SJSA1 (cell line): ENCODE measurements at regions not wholly inside any gene's neighbourhood (a gene's known extent, or its start where the extent isn't known, plus 50 kb on each side); places are given as distances from the start of the nearest gene placed in this dataset.
"Not testable (repeated sequence)": the region's sequence is repeated elsewhere in the genome, so short reads cannot be mapped to it uniquely, and the experiment has no call there.

ENCODE experiments used
- DNase-seq, 2 experiments: peaks; one replicate each; pipeline ENCODE4 v3.0.0-alpha.2; 2015 to 2020; ENCODE audit warnings: low spot score in 2 of 2, low read depth in 1 of 2
- H3K27ac ChIP-seq: fragments of 250-450 bp; sonication (Bioruptor Pico); 2 replicates; pipeline ENCODE4 v1.5.1; 2020; ENCODE audit warnings: mild to moderate bottlenecking, moderate library complexity
- H3K27me3 ChIP-seq: fragments of 250-450 bp; sonication (Bioruptor Pico); replicated peaks from 2 replicates; pipeline ENCODE4 v1.5.1; 2020; ENCODE audit warnings: mild to moderate bottlenecking, moderate library complexity
- H3K36me3 ChIP-seq: fragments of 250-450 bp; sonication (Bioruptor Pico); 2 replicates; pipeline ENCODE4 v1.5.1; 2020; ENCODE audit warnings: mild to moderate bottlenecking
- H3K4me1 ChIP-seq: fragments of 250-450 bp; sonication (Bioruptor Pico); replicated peaks from 2 replicates; pipeline ENCODE4 v1.6.1; 2021; ENCODE audit warnings: mild to moderate bottlenecking
- H3K4me3 ChIP-seq: fragments of 250-450 bp; sonication (Bioruptor Pico); 2 replicates; pipeline ENCODE4 v1.5.1; 2020; ENCODE audit warnings: mild to moderate bottlenecking
- H3K9me3 ChIP-seq: fragments of 250-450 bp; sonication (Bioruptor Pico); replicated peaks from 2 replicates; pipeline ENCODE4 v1.5.1; 2020; ENCODE audit warnings: mild to moderate bottlenecking

GRCh38 chr14:48665077-48665784, 920.9 kb downstream of the RPS29 start:
- Histone ChIP-seq H3K9me3 (no peaks in the 10 kb centered on the region), H3K4me1 (no peaks in the 10 kb centered on the region), H3K4me3 (no peak overlapping the region), H3K27me3 (no peaks in the 10 kb centered on the region), H3K27ac (no peak overlapping the region), H3K36me3 (no peaks in the 10 kb centered on the region)
- no peak for DNase-seq

- Histone ChIP-seq H3K9me3 (no peaks in the 10 kb centered on the region), H3K4me3 (no peak overlapping the region), H3K27me3 (no peaks in the 10 kb centered on the region), H3K36me3 (no peaks in the 10 kb centered on the region), H3K27ac (no peak overlapping the region), H3K4me1 (no peaks in the 10 kb centered on the region)
- DNase-seq: no peak
These were observed 942.9 kb downstream of the RPS29 start for GRCh38 chr14:48643241-48643640.

GRCh38 chr14:48628870-48629269, 953.5 kb upstream of the MDGA2 start:
- no peaks in the 10 kb centered on the region for H3K36me3 ChIP-seq
- no peak overlapping the region for H3K27ac ChIP-seq
- no peak for DNase-seq
- H3K4me3 ChIP-seq: no peak overlapping the region
- H3K27me3 ChIP-seq: no peaks in the 10 kb centered on the region
- no peaks in the 10 kb centered on the region for H3K4me1 ChIP-seq
- no peaks in the 10 kb centered on the region for H3K9me3 ChIP-seq

- Histone ChIP-seq H3K27ac (no peak overlapping the region), H3K4me1 (no peaks in the 10 kb centered on the region)
- DNase-seq: no peak
These were observed 947.6 kb upstream of the MDGA2 start for GRCh38 chr14:48622980-48623379.

GRCh38 chr14:48618057-48618456, 942.7 kb upstream of the MDGA2 start:
- Histone ChIP-seq H3K36me3 (no peaks in the 10 kb centered on the region), H3K27me3 (no peaks in the 10 kb centered on the region), H3K4me3 (no peak overlapping the region), H3K27ac (no peak overlapping the region), H3K4me1 (no peaks in the 10 kb centered on the region), H3K9me3 (no peaks in the 10 kb centered on the region)
- no peak for DNase-seq

More at GRCh38 chr14:48622980-48623379, 947.6 kb upstream of the MDGA2 start:
- Histone ChIP-seq H3K4me3 (no peak overlapping the region), H3K27me3 (no peaks in the 10 kb centered on the region), H3K36me3 (no peaks in the 10 kb centered on the region), H3K9me3 (no peaks in the 10 kb centered on the region)

GRCh38 chr14:48616931-48617330, 941.5 kb upstream of the MDGA2 start:
- no peak overlapping the region for H3K27ac ChIP-seq
- DNase-seq: no peak
- no peak overlapping the region for H3K4me3 ChIP-seq
- H3K36me3 ChIP-seq: no peaks in the 10 kb centered on the region
- no peaks in the 10 kb centered on the region for H3K4me1 ChIP-seq
- no peaks in the 10 kb centered on the region for H3K27me3 ChIP-seq
- H3K9me3 ChIP-seq: no peaks in the 10 kb centered on the region

- no peaks in the 10 kb centered on the region for H3K9me3 ChIP-seq
- no peaks in the 10 kb centered on the region for H3K4me1 ChIP-seq
- no peak overlapping the region for H3K27ac ChIP-seq
- no peaks in the 10 kb centered on the region for H3K27me3 ChIP-seq
- DNase-seq: no peak
- no peaks in the 10 kb centered on the region for H3K36me3 ChIP-seq
- no peak overlapping the region for H3K4me3 ChIP-seq
These were observed 940.2 kb upstream of the MDGA2 start for GRCh38 chr14:48615618-48616017.

- Histone ChIP-seq H3K4me3 (no peak overlapping the region), H3K36me3 (no peaks in the 10 kb centered on the region), H3K27me3 (no peaks in the 10 kb centered on the region), H3K4me1 (no peaks in the 10 kb centered on the region), H3K27ac (no peak overlapping the region), H3K9me3 (no peaks in the 10 kb centered on the region)
- no peak for DNase-seq
These were observed 938.6 kb upstream of the MDGA2 start for GRCh38 chr14:48614003-48614402.

- H3K36me3 ChIP-seq, H3K4me1 ChIP-seq, H3K27me3 ChIP-seq, H3K4me3 ChIP-seq, H3K9me3 ChIP-seq, DNase-seq, H3K27ac ChIP-seq: not testable (repeated sequence)
These were observed 931.6 kb upstream of the MDGA2 start for GRCh38 chr14:48606960-48607359.

GRCh38 chr14:48598458-48598857, 923.1 kb upstream of the MDGA2 start:
- no peaks in the 10 kb centered on the region for H3K27me3 ChIP-seq
- H3K4me3 ChIP-seq: no peak overlapping the region
- no peaks in the 10 kb centered on the region for H3K36me3 ChIP-seq
- H3K4me1 ChIP-seq: no peaks in the 10 kb centered on the region
- no peaks in the 10 kb centered on the region for H3K9me3 ChIP-seq
- no peak for DNase-seq
- no peak overlapping the region for H3K27ac ChIP-seq

- no peaks in the 10 kb centered on the region for H3K36me3 ChIP-seq
- H3K4me3 ChIP-seq: no peak overlapping the region
- no peak for DNase-seq
- no peak overlapping the region for H3K27ac ChIP-seq
- no peaks in the 10 kb centered on the region for H3K27me3 ChIP-seq
- no peaks in the 10 kb centered on the region for H3K9me3 ChIP-seq
- no peaks in the 10 kb centered on the region for H3K4me1 ChIP-seq
These were observed 910.7 kb upstream of the MDGA2 start for GRCh38 chr14:48586099-48586498.

- Histone ChIP-seq H3K27ac (no peak overlapping the region), H3K27me3 (no peaks in the 10 kb centered on the region), H3K36me3 (no peaks in the 10 kb centered on the region), H3K4me3 (no peak overlapping the region), H3K4me1 (no peaks in the 10 kb centered on the region), H3K9me3 (no peaks in the 10 kb centered on the region)
- DNase-seq: no peak
These were observed 908.6 kb upstream of the MDGA2 start for GRCh38 chr14:48584031-48584430.

- no peaks in the 10 kb centered on the region for H3K36me3 ChIP-seq
- no peak for DNase-seq
- H3K4me1 ChIP-seq: no peaks in the 10 kb centered on the region
- H3K4me3 ChIP-seq: no peak overlapping the region
- H3K27me3 ChIP-seq: no peaks in the 10 kb centered on the region
- H3K9me3 ChIP-seq: no peaks in the 10 kb centered on the region
- H3K27ac ChIP-seq: no peak overlapping the region
These were observed 907.5 kb upstream of the MDGA2 start for GRCh38 chr14:48582938-48583337.

- no peak overlapping the region for H3K4me3 ChIP-seq
- H3K27ac ChIP-seq: no peak overlapping the region
- DNase-seq: no peak
- H3K4me1 ChIP-seq: no peaks in the 10 kb centered on the region
- H3K9me3 ChIP-seq: no peaks in the 10 kb centered on the region
- no peaks in the 10 kb centered on the region for H3K27me3 ChIP-seq
- H3K36me3 ChIP-seq: no peaks in the 10 kb centered on the region
These were observed 905.3 kb upstream of the MDGA2 start for GRCh38 chr14:48580692-48581091.

- no peaks in the 10 kb centered on the region for H3K4me1 ChIP-seq
- no peaks in the 10 kb centered on the region for H3K27me3 ChIP-seq
- H3K27ac ChIP-seq: no peak overlapping the region
- no peak for DNase-seq
- no peaks in the 10 kb centered on the region for H3K36me3 ChIP-seq
- no peaks in the 10 kb centered on the region for H3K9me3 ChIP-seq
- no peak overlapping the region for H3K4me3 ChIP-seq
These were observed 900.4 kb upstream of the MDGA2 start for GRCh38 chr14:48575772-48576171.
